ENCODE measurements at regions not wholly inside any gene's neighbourhood (a gene's known extent, or its start where the extent isn't known, plus 50 kb on each side); places are given as distances from the start of the nearest gene placed in this dataset.

- TF ChIP-seq POLR2A (IDR thresholded peaks at IDR 0.05) (no peak), CTCF (IDR thresholded peaks at IDR 0.05) (no peak)
Observed at GRCh38 chr3:76365275-76365674, 579.9 kb upstream of the ZNF717 start.

Measured in breast epithelium (tissue), 3 donors.